Limb (tissue), 2 donors: ENCODE measurements at regions not wholly inside any gene's neighbourhood (a gene's known extent, or its start where the extent isn't known, plus 50 kb on each side); places are given as distances from the start of the nearest gene placed in this dataset.
"Not testable (repeated sequence)": the region's sequence is repeated elsewhere in the genome, so short reads cannot be mapped to it uniquely, and the experiment has no call there.

ENCODE experiments used
- DNase-seq, 2 donors: peaks; one replicate each; pipeline ENCODE4 v3.0.0-alpha.2; 2016; ENCODE audit errors: extremely low spot score in 2 of 2

DNA sequence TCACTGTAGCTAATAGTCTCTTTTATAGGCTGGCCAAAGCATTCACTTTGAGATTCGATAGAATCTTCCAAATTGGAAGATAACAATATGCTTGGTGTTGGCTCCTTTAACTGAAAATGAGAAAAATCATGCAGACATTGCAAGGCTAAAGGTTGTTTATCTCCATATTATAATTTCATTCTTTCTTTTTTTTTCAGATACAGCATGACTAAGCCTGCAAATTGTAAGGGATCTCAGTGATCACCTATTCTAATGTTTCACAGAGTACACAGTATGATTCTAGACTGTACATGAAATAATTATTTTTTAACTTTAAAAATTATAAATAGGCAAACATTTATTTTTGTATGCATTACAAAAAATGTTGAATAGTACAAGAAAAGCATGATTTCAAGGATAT, 451.7 kb upstream of the DDI1 start:
- no peak for DNase-seq

GRCh38 chr11:103585401-103585800, 451.0 kb upstream of the DDI1 start:
- no peak for DNase-seq

DNA sequence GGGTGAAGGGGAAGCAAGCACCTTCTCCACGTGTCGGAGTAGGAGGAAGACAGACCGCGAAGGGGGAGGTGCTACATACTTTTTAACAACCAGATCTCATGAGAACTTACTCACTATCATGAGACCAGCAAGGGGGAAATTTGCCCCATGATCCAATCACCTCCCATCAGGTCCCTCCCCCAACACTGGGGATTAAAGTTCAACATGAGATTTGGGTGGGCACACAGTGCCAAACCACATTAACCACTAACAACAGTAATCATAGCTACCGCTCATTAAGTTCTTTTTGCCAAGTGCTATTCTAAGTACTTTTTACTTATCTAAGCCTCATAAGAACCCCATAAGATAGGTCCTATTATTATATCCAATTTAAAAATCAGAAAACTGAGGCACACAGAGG, 450.5 kb upstream of the DDI1 start:
- no peak for DNase-seq

- no peak for DNase-seq
Measured at GRCh38 chr11:103586756-103587155, 449.7 kb upstream of the DDI1 start.

- DNase-seq = no peak
Measured at GRCh38 chr11:103587901-103588788, 448.3 kb upstream of the DDI1 start.

- DNase-seq = no peak
Measured at GRCh38 chr11:103591554-103591953, 444.9 kb upstream of the DDI1 start.

GRCh38 chr11:103594283-103594682, 442.2 kb upstream of the DDI1 start:
- no peak for DNase-seq

GRCh38 chr11:103596315-103596714, 440.1 kb upstream of the DDI1 start:
- no peak for DNase-seq

- DNase-seq = peak in 1 of 2 donors; percentile 62
Measured at GRCh38 chr11:103601225-103601846, 435.1 kb upstream of the DDI1 start.

GRCh38 chr11:103602840-103603239, 433.6 kb upstream of the DDI1 start:
- no peak for DNase-seq

GRCh38 chr11:103604310-103604709, 432.1 kb upstream of the DDI1 start:
- DNase-seq = no peak

- no peak for DNase-seq
Measured at GRCh38 chr11:103608566-103608965, 427.9 kb upstream of the DDI1 start.

GRCh38 chr11:103609117-103610066, 427.0 kb upstream of the DDI1 start:
- DNase-seq = no peak

DNA sequence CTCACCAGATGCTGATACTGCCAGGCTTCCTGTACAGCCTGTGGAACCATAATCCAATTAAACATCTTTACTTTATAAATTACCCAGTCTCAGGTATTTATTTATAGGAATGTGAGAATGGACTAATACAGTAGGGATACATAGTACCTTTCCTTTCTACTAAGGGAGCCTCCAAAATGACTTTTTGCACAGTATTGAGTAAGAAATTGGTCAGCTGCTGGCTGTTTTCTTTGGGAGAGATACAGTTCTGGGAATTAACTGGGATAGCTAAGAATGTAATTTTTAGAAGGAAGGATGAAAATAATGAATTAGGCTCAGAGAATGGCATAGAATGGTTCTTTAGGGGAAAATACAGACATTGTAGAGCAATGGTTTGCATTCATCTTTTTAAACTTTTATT, 426.0 kb upstream of the DDI1 start:
- no peak for DNase-seq

DNA sequence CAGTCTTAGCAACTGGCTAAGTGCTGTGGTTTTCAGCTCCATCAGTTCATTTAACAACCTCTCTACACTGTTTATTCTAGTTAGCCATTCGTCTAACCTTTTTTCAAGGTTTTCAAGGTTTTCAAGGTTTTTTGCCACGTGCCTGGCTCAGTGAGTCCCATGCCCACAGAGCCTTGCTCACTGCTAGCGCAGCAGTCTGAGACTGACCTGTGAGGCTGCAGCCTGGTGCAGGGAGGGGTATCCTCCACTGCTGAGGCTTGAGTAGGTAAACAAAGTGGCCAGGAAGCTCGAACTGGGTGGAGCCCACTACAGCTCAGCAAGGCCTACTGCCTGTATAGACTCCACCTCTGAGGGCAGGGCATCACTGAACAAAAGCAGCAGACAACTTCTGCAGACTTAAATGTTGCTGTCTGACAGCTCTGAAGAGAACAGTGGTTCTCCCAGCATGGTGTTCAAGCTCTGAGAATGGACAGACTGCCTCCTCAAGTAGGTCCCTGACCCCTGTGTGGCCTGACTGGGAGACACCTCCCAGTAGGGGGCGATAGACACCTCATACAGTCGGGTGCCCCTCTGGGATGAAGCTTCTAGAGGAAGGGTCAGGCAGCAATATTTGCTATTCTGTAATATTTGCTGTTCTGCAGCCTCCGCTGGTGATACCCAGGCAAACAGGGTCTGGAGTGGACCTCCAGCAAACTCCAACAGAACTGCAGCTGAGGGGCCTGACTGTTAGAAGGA, 424.7 kb upstream of the DDI1 start:
- DNase-seq = not testable (repeated sequence)

- not testable (repeated sequence) for DNase-seq
Measured at GRCh38 chr11:103612451-103612850, 424.0 kb upstream of the DDI1 start.

DNA sequence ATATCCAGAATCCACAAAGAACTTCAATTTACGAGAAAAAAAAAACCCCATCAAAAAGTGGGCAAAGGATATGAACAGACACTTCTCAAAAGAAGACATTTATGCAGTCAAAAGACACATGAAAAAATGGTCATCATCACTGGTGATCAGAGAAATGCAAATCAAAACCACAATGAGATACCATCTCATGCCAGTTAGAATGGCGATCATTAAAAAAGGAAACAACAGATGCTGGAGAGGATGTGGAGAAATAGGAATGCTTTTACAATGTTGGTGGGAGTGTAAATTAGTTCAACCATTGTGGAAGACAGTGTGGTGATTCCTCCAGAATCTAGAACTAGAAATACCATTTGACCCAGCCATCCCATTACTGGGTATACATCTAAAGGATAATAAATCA, 419.9 kb upstream of the DDI1 start:
- DNase-seq = not testable (repeated sequence)

DNA sequence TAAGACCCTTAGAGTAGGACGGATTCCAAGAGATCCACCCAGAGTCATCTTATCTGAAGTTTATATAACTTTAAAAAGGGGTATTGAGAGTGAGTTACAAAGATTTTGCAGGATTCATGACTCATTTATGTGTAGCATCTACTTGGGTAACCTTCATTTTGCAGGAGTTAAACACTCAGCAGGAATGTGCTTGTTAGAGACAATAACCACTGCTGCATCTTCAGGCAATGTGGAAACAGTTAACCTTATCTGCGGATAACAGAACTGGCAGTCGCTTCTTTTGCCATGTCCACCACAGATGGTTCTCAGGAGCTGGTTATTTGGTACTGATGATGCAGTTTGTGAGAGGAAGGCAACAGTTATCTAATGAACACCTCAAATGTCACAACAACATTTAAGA, 417.9 kb upstream of the DDI1 start:
- DNase-seq = no peak

GRCh38 chr11:103619480-103619879, 417.0 kb upstream of the DDI1 start:
- DNase-seq = no peak

DNA sequence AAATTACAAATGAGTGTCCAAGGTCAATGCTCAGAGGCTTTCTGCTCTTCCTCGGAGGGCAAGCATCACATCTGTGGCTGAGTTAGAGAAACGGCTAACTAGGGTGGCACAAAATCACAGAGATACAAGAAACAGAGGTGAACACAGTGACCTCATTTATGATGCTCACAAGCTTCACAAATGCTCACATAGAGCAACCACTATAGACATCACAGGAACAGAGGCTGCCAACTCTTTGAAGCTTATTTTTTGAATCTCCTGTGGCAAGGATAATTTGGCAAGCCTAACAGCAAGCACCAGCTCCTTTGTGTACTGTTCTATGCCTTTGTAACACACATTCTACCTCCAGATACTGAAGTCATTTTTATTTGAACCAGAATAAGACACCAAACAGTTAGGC, 416.5 kb upstream of the DDI1 start:
- DNase-seq = no peak

- no peak for DNase-seq
Measured at GRCh38 chr11:103622296-103622695, 414.1 kb upstream of the DDI1 start.
